ENCODE measurements at regions not wholly inside any gene's neighbourhood (a gene's known extent, or its start where the extent isn't known, plus 50 kb on each side); places are given as distances from the start of the nearest gene placed in this dataset.

DNA sequence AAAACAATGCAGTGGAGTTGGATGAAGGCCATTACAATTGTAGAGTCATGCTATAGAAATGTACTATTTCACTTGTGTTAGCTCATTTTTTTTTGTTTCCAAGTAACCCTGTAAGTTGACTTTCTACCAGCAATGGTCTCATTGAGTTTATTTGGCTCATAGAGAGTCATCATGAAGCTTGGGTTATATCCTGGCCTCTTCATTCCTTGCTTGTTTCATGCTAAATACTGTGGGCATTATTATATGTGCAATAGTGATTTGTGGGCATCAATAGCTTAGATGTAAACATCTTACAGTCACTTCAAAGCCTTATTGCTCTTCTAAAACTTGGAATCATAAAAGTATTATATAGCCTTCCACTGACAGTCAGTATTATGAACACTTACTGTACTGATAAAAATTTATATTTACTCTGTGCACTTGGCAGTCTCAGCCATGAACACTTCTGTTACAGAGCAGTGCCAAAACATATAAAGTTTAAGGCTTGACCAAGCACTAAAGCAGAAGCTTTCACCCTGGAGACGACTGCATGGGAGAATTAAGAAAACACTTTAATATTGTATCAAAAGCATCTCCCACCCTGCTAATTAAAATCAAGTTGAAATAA lies 751.2 kb downstream of the SATB2 start:
- DNase-seq (ENCODE audit: low read depth, low spot score) = no peak

GRCh38 chr2:198703281-198703680 lies 754.5 kb downstream of the SATB2 start:
- no peak for DNase-seq (ENCODE audit: low read depth, low spot score)

- no peak for DNase-seq (ENCODE audit: low read depth, low spot score)
Measured at GRCh38 chr2:198702796-198703195, 754.9 kb downstream of the SATB2 start.

DNA sequence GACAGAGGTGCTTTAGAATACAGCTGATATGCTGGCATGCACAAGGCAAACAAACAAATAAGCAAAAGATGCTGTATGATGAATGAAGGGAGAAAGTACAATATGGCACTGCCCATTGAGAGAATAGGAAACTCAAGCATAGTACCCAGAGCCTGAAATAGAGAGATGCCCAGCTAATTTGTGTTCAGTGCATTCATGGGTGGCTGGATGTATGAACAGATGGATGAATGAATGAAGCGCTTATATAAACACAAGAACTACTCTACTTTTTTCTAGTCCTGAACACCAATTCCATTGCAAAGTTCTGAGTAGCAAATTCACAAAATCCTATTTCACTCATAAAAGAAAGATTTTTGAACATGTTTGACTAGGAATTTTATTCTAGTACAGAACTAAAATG lies 756.3 kb downstream of the SATB2 start:
- DNase-seq (ENCODE audit: low read depth, low spot score) = no peak

- no peak for DNase-seq (ENCODE audit: low read depth, low spot score)
Measured at GRCh38 chr2:198700319-198700718, 757.4 kb downstream of the SATB2 start.

- no peak for DNase-seq (ENCODE audit: low read depth, low spot score)
Measured at GRCh38 chr2:198698230-198698629, 759.5 kb downstream of the SATB2 start.

DNA sequence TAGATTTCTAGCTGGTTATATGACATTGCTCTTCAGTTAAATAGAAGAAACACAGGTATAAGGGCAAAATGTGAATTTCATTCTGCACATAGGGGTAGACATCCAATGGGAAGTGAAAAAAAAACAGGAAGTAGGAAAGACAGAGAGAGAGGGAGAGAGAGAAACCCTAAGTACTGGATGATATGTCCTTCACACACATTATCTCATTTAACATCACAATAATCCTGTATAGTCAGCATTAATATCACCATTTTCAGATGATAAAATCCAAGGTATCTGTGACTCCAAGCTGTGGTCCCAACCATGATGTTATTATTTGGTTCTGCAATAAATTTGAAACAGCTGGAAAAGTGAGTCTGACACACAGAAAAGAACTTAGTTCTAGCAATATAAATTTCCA lies 759.9 kb downstream of the SATB2 start:
- no peak for DNase-seq (ENCODE audit: low read depth, low spot score)

GRCh38 chr2:198697218-198697617 lies 760.5 kb downstream of the SATB2 start:
- DNase-seq (ENCODE audit: low read depth, low spot score) = no peak

- no peak for DNase-seq (ENCODE audit: low read depth, low spot score)
Measured at GRCh38 chr2:198695879-198696278, 761.9 kb downstream of the SATB2 start.

GRCh38 chr2:198692907-198693510 lies 764.7 kb downstream of the SATB2 start:
- DNase-seq (ENCODE audit: low read depth, low spot score) = no peak

DNA sequence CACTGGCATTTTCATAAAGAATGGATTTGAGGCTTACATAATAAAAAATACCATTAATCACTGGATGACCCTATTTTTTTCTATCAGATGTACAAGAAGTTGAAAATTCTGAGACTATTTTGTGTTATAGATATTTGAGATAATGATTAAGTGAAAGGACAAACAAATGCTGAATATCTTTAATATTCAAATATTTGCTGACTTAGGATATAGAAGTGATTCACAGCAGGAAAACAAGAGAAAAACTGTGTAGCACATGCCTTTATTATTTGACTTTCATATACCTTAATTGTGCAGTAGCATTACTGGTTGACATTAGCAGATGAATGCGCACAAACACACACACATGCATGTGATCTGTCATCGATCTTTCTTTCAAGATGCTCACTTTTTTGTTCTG lies 766.5 kb downstream of the SATB2 start:
- DNase-seq (ENCODE audit: low read depth, low spot score) = no peak

DNA sequence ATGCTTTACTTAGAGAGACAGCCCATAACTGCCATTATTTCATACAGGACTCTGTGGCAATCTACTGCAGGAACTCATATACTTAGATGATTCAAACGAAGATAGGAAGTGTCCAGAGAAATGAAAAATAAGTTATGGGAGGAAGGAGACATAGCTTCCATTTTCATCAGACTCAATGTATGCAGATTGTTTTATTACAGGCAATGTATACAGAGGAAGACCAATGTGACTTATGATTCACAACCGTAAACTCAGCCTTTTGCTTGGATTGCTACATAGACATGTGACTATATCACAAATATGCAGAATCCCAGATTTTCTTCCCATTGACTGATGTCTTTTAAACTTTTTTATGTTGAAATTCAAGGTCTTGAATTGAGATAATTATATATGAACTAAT lies 793.4 kb downstream of the SATB2 start:
- DNase-seq (ENCODE audit: low read depth, low spot score) = no peak

GRCh38 chr2:198662905-198663304 lies 794.8 kb downstream of the SATB2 start:
- DNase-seq (ENCODE audit: low read depth, low spot score) = no peak

DNA sequence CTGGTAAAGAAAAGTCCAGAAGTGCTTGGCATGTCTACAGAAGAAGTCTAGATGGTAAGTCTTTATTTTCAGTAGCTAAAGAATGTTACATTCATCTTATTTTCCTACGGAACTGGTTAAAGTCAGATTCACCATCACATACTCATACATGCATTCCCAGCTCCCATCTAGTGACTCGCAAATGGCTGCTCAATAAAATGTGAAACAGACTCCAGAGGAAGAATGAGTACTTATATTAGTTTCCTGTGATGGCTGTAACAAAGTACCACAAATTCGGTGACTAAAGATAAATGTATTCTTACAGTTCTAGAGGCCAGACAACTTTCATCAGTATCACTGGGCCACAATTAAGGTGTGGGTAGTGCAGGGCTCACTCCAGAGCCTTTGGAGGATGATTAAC lies 797.2 kb downstream of the SATB2 start:
- DNase-seq (ENCODE audit: low read depth, low spot score) = no peak

DNA sequence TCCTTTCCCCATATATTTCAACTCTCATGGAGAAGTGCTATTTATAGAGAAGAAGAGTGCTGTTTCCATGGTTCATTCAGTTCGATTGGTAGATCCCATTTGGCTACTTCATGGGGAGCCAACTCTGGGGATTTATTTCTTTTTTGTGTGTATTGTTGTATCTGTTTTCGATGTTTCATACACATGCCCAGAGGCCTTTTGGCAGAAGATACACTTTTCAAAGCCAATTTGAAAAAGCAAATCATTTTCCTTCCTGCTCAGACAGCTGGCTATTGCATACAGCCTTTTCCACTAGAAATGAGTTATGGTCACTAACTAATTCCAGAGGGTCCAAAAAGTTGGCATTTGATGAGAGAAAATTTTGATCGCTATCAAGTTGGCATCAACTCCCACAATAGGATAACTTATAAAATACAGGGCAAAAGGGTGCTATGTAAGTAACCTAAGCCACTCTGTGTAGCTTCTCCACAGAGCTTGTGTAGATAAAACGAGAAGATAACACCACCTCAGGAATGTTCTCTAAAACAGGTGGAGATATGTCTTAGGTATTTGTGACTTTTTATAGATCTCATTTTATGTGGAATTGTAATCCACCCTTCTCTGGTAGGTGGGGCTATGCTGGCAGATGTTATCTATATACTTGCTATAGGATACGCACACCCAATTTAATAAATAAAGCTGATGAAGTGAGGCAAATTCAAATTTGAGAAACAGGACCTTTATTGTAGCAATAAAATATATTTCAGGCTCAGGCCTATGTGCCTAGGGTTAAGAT lies 798.5 kb downstream of the SATB2 start:
- no peak for DNase-seq (ENCODE audit: low read depth, low spot score)

- DNase-seq (ENCODE audit: low read depth, low spot score) = no peak
Measured at GRCh38 chr2:198657512-198658121, 800.1 kb downstream of the SATB2 start.

GRCh38 chr2:198656869-198657268 lies 800.9 kb downstream of the SATB2 start:
- no peak for DNase-seq (ENCODE audit: low read depth, low spot score)

DNA sequence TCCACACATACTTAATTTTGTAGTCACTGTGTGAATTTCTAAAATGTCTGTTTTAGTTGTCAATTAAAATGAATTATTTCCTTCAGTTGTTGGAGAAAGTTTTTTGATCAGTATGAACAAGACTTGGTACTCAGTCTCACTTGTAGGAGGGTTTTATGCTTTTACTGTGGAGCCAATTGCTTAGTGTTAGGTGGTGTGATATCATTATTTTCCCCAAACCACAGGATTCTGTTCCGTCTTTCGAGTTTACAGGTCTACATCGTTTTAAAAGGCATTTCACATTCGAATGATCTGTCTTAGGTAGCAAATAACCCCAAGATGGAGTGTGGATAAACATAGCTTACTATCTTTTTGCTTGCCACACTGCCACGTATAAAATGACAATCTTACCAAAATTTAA lies 803.1 kb downstream of the SATB2 start:
- DNase-seq (ENCODE audit: low read depth, low spot score) = no peak

DNA sequence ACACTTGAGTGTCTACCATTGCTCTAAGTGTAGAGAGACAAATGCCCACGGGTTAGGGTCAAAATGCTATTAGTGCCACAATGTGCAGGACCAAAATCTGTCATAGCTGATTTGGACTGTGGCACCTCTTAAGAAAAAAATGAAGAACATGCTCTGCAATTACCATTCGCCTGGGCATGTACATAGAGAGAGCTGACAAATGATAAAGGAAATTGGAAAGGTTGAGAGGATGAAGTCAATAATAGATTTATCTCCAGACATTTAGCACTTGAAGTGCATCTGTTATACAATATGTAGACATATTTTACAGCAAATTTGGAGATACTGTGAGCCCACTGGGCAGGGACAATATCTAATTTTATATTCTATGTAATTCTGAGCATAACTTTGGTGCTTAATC lies 804.4 kb downstream of the SATB2 start:
- no peak for DNase-seq (ENCODE audit: low read depth, low spot score)

- no peak for DNase-seq (ENCODE audit: low read depth, low spot score)
Measured at GRCh38 chr2:198652461-198652860, 805.3 kb downstream of the SATB2 start.

DNA sequence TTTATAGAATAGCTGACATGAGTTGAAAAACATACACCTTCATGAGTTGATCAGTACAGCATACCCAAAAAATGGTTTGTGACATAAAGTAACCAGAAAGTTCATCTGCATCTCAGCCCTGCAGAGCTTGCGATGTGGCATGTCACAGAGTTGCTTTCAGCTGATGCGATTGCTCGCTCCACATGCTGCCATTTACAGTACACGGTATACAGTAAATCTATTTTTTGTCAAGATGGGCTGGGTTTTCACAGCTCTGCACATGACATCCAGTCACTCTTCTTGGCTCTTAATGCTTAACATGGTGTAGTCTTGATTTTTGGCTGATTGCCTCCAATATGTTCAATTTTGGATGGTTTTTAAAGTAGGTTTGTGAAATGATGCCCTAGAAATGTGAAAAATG lies 811.9 kb downstream of the SATB2 start:
- no peak for DNase-seq (ENCODE audit: low read depth, low spot score)

DNA sequence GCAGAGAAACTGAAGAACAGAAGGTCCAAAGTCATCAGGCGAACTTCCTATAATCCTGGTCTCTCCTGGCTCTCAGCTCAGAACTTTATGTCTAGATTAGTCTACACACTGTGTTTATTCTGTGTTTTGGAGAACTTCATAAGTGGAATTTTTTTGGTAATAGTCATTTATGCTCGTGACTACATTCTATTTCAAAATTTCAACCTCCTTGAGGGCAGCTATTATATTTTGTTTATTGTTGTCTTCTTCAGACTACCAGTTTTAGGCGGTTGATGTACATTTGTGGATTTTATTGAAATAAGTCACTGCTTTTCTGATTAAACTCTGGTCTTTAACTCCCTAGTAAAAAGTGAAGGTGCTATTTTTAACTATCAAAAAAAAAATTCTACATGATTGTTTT lies 816.6 kb downstream of the SATB2 start:
- no peak for DNase-seq (ENCODE audit: low read depth, low spot score)

DNA sequence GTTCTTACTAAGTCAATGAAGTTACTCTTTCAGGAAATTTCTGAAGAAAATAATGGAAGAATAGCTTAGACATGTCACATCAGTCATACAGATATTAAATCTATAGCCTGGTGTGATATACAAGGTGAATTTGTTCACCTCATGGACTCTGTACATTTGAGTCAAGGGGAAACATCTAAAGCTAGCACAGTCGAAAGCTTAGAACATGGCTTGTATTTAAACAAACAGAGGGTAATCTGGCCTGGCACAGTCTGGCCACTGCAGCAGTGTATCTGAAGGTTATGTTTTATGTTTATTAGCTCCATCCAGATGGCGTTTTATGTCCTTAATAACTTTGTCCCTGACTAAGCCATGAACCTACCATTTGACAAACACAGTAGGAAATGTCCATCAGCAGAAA lies 817.3 kb downstream of the SATB2 start:
- DNase-seq (ENCODE audit: low read depth, low spot score) = no peak

All from brain pericyte (primary cell).